Left ventricle myocardium inferior (tissue), 1 donor: ENCODE measurements at regions not wholly inside any gene's neighbourhood (a gene's known extent, or its start where the extent isn't known, plus 50 kb on each side); places are given as distances from the start of the nearest gene placed in this dataset.
"Not testable (repeated sequence)": the region's sequence is repeated elsewhere in the genome, so short reads cannot be mapped to it uniquely, and the experiment has no call there.

Experiments used
- DNase-seq: peaks from one replicate; pipeline ENCODE4 v3.0.0-alpha.2; 2020
- H3K27ac ChIP-seq: fragments of 200-600 bp; replicated peaks from 2 replicates; pipeline ENCODE4 v1.8.0; 2021
- H3K27me3 ChIP-seq: fragments of 200-600 bp; 2 replicates; pipeline ENCODE4 v1.8.0; 2021; ENCODE audit warnings: low read depth
- H3K36me3 ChIP-seq: fragments of 200-600 bp; 2 replicates; pipeline ENCODE4 v1.8.0; 2021
- H3K4me1 ChIP-seq: fragments of 200-600 bp; 2 replicates; pipeline ENCODE4 v1.8.0; 2021
- H3K4me3 ChIP-seq: fragments of 200-600 bp; 2 replicates; pipeline ENCODE4 v1.8.0; 2021; ENCODE audit warnings: mild to moderate bottlenecking, moderate library complexity
- H3K9me3 ChIP-seq: fragments of 200-600 bp; replicated peaks from 2 replicates; pipeline ENCODE4 v1.8.0; 2021
- CTCF ChIP-seq: fragments of 200-600 bp; IDR thresholded peaks from 2 replicates; pipeline ENCODE4 v1.8.0; 2021; ENCODE audit warnings: antibody characterized with exemption, mild to moderate bottlenecking, borderline replicate concordance
- intact Hi-C: fragments of 100-400 bp; cut with micrococcal nuclease; formaldehyde crosslinking; loops from one replicate; pipeline ENCODE4 v1.11.0; 2022
- donor health status: DM: no; HTN: yes; CAD: no; lungs with severe emphysema.

GRCh38 chr4:134628066-134628465, 426.5 kb upstream of the PABPC4L start:
- no peaks in the 10 kb centered on the region for H3K27me3 ChIP-seq
- TF ChIP-seq CTCF, result no peak
- intact Hi-C loops, result no loop called here
- no peak overlapping the region for H3K4me3 ChIP-seq
- H3K27ac ChIP-seq, result no peak overlapping the region
- no peak for DNase-seq
- no peaks in the 10 kb centered on the region for H3K4me1 ChIP-seq
- no peaks in the 10 kb centered on the region for H3K9me3 ChIP-seq
- no peaks in the 10 kb centered on the region for H3K36me3 ChIP-seq

DNA sequence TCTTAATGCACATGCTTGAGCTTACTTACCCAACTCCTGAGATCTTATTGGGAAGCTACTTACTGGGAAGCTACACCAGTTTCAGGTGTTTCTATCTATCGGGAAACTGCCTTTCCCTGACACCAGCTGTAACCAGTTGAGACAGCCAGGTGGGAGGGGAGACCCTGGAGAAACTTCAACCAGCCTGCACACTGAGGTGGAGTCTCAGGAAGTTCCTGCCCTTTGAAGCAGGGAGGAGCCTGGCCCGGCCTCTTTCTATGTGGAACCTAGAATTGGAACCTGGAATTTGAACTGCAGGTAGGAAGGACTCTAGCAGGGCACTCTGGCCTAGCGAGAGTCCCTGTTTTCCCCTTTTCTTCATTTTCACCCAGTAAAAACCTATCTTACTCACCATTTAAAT, 425.8 kb upstream of the PABPC4L start:
- H3K4me3 ChIP-seq, result no peak overlapping the region

GRCh38 chr4:134624365-134624764, 422.8 kb upstream of the PABPC4L start:
- no peaks in the 10 kb centered on the region for H3K4me1 ChIP-seq
- no peaks in the 10 kb centered on the region for H3K27me3 ChIP-seq
- no peak overlapping the region for H3K4me3 ChIP-seq
- no peak for TF ChIP-seq CTCF
- intact Hi-C loops, result no loop called here
- no peaks in the 10 kb centered on the region for H3K9me3 ChIP-seq
- no peak for DNase-seq
- no peak overlapping the region for H3K27ac ChIP-seq
- H3K36me3 ChIP-seq, result no peaks in the 10 kb centered on the region

More for the DNA sequence above, 425.8 kb upstream of the PABPC4L start:
- H3K4me1 ChIP-seq, result no peaks in the 10 kb centered on the region
- H3K36me3 ChIP-seq, result no peaks in the 10 kb centered on the region
- TF ChIP-seq CTCF, result no peak
- H3K9me3 ChIP-seq, result no peaks in the 10 kb centered on the region
- H3K27ac ChIP-seq, result no peak overlapping the region
- DNase-seq, result no peak
- no peaks in the 10 kb centered on the region for H3K27me3 ChIP-seq
- intact Hi-C loops, result no loop called here

DNA sequence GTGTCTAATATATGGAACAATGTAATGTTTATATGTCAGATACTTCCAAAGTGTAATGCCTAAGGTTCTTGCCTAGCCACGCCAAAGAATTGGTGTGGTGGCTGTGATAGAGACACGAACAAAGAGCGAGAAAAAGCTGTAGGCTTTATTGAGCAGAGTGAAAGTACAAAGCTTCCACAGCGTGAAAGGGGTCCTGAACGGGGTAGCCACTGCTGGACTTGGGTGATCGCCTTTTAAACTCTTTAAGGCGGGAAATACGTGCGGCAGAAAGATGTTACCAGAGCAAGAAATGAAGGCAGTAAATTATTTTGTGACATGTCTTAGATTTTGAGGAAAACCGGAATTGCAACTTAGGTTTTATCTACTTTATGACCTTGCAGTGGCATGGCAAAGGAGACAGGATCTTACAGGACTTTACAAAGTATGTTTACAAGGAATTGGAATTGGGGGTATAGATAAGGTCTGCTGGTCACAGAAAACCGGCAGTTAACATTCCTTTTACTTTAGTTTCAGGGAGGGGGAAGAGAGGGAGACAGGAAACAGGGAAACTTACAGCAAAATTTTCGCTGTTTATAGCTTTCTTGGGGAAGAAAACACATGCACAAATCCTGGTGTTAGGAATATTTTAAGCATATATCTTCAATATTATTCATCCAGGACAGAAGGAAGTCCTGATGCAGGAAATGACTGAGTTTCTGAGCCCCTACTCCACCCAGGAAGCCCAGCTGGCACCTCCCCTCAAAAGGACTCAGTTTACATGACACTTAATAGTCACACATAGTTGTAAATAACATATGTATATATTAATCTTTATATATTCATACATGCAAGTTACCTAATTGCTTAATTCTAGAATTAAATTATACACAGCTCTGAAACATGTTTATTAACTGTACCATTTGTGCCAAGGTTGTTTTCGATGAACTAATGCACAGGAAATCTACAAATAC, 421.3 kb upstream of the PABPC4L start:
- DNase-seq, H3K36me3 ChIP-seq, H3K27me3 ChIP-seq, H3K27ac ChIP-seq, H3K9me3 ChIP-seq, intact Hi-C loops, H3K4me1 ChIP-seq, H3K4me3 ChIP-seq: not testable (repeated sequence)

- Histone ChIP-seq H3K27me3 (no peaks in the 10 kb centered on the region), H3K36me3 (no peaks in the 10 kb centered on the region), H3K4me3 (no peak overlapping the region), H3K4me1 (no peaks in the 10 kb centered on the region), H3K9me3 (no peaks in the 10 kb centered on the region), H3K27ac (no peak overlapping the region)
- DNase-seq, result no peak
- intact Hi-C loops, result no loop called here
- TF ChIP-seq CTCF, result no peak
Measured at GRCh38 chr4:134622199-134622598, 420.6 kb upstream of the PABPC4L start.

DNA sequence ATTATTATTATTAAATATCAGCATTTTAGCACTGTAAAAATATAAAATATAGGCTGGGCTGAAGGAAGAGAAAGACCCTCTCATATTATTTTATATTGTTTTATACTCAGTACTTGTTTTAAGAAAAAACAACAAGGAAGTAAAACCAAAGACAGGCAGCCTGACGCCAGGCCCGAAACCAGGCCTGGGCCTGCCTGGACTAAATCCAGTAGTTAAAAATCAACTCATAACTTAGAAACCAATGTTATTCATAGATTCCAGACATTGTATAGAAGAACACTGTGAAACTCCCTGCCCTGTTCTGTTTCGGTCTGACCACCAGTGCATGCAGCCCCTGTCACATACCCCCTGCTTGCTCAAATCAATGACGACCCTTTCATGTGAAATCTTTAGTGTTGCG, 420.1 kb upstream of the PABPC4L start:
- H3K4me1 ChIP-seq, intact Hi-C loops: not testable (repeated sequence)

More for the DNA sequence above, 420.1 kb upstream of the PABPC4L start:
- not testable (repeated sequence) for H3K9me3 ChIP-seq, H3K27me3 ChIP-seq, DNase-seq, H3K27ac ChIP-seq, H3K36me3 ChIP-seq, H3K4me3 ChIP-seq
